ENCODE measurements at regions not wholly inside any gene's neighbourhood (a gene's known extent, or its start where the extent isn't known, plus 50 kb on each side); places are given as distances from the start of the nearest gene placed in this dataset.

DNA sequence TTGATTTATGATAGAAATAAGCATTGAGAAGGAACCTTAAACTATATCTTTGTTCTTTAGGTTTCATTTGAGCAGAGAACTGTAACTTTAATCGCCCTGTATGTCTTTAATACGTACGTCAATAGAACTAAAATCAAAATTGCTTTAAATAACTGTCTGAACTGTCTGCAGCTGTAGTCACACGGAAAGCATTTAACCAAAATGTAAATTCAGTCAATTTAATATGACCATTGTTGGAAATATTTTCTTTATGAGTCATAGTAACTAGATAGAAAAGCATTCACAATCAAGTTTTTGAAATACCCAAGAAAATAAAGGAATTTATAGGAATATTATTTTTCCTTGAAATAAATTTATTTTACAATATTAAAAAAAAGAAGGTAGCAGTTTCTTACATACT lies 157.1 kb upstream of the CDH6 start:
- no peak for ATAC-seq
- TF ChIP-seq, protein P1, sequence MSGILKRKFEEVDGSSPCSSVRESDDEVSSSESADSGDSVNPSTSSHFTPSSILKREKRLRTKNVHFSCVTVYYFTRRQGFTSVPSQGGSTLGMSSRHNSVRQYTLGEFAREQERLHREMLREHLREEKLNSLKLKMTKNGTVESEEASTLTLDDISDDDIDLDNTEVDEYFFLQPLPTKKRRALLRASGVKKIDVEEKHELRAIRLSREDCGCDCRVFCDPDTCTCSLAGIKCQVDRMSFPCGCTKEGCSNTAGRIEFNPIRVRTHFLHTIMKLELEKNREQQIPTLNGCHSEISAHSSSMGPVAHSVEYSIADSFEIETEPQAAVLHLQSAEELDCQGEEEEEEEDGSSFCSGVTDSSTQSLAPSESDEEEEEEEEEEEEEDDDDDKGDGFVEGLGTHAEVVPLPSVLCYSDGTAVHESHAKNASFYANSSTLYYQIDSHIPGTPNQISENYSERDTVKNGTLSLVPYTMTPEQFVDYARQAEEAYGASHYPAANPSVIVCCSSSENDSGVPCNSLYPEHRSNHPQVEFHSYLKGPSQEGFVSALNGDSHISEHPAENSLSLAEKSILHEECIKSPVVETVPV (CRISPR knock-in tag; IDR thresholded peaks at IDR 0.05): no peak
- TF ChIP-seq ZNF8 (CRISPR knock-in tag; IDR thresholded peaks at IDR 0.05): no peak
- TF ChIP-seq OSR1 (CRISPR knock-in tag; IDR thresholded peaks at IDR 0.05): no peak
- TF ChIP-seq ISL1 (CRISPR knock-in tag; IDR thresholded peaks at IDR 0.05): no peak
- no peak for TF ChIP-seq RARB (CRISPR knock-in tag; IDR thresholded peaks at IDR 0.05)
- TF ChIP-seq, protein P2, sequence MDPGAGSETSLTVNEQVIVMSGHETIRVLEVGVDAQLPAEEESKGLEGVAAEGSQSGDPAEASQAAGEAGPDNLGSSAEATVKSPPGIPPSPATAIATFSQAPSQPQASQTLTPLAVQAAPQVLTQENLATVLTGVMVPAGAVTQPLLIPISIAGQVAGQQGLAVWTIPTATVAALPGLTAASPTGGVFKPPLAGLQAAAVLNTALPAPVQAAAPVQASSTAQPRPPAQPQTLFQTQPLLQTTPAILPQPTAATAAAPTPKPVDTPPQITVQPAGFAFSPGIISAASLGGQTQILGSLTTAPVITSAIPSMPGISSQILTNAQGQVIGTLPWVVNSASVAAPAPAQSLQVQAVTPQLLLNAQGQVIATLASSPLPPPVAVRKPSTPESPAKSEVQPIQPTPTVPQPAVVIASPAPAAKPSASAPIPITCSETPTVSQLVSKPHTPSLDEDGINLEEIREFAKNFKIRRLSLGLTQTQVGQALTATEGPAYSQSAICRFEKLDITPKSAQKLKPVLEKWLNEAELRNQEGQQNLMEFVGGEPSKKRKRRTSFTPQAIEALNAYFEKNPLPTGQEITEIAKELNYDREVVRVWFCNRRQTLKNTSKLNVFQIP (CRISPR knock-in tag; IDR thresholded peaks at IDR 0.05; ENCODE audit: borderline replicate concordance, low read depth): no peak
- TF ChIP-seq ZNF70 (CRISPR knock-in tag; IDR thresholded peaks at IDR 0.05): no peak
- no peak for TF ChIP-seq TOX (CRISPR knock-in tag; IDR thresholded peaks at IDR 0.05; ENCODE audit: borderline replicate concordance)

DNA sequence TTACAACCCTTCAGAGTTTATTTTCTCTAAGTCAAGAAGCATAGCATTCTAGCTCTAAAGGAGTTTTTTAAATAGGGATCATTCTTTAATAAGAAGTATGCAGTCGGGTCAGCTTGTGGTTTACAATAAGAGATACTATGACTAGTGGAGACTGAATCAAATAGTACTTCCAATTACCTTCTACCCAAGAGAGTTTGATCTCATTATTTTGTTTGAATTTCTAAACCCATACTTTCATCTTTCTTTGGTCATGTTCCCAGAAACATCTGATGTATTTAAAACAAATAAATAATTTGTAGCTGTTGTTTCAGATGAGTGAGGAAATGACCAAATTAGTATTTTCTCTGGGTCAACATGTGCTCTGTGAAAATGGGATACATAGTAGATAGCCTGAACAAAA lies 160.2 kb upstream of the CDH6 start:
- ATAC-seq: no peak
- no peak for TF ChIP-seq ZNF8 (CRISPR knock-in tag; IDR thresholded peaks at IDR 0.05)
- no peak for TF ChIP-seq ZNF565 (CRISPR knock-in tag; conservative IDR thresholded peaks at IDR 0.05; ENCODE audit: low read depth)
- TF ChIP-seq, protein P2 (CRISPR knock-in tag; IDR thresholded peaks at IDR 0.05; ENCODE audit: borderline replicate concordance, low read depth): no peak
- TF ChIP-seq, protein P3, sequence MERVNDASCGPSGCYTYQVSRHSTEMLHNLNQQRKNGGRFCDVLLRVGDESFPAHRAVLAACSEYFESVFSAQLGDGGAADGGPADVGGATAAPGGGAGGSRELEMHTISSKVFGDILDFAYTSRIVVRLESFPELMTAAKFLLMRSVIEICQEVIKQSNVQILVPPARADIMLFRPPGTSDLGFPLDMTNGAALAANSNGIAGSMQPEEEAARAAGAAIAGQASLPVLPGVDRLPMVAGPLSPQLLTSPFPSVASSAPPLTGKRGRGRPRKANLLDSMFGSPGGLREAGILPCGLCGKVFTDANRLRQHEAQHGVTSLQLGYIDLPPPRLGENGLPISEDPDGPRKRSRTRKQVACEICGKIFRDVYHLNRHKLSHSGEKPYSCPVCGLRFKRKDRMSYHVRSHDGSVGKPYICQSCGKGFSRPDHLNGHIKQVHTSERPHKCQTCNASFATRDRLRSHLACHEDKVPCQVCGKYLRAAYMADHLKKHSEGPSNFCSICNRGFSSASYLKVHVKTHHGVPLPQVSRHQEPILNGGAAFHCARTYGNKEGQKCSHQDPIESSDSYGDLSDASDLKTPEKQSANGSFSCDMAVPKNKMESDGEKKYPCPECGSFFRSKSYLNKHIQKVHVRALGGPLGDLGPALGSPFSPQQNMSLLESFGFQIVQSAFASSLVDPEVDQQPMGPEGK (CRISPR knock-in tag; IDR thresholded peaks at IDR 0.05; ENCODE audit: borderline replicate concordance): no peak
- TF ChIP-seq BACH2 (CRISPR knock-in tag; IDR thresholded peaks at IDR 0.05; ENCODE audit: borderline replicate concordance): no peak

DNA sequence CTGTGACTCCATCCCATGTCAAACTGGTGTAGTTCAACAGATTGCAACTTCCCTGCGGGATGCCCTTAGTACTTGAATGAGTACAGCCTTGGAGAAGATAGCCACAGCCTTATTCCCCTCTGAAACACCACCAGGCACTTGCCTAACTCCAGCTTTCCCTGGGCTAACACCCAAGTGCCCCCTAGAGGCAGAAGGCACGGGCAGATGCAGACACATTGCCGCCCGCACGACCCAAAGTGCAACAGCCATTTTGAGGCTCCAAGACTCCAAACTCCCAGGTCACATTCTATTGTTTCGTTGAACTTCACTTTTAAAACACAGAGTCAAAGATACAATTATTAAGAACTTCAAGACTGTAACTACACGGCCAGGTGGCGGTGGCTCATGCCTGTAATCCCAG lies 163.6 kb upstream of the CDH6 start:
- no peak for ATAC-seq
- no peak for TF ChIP-seq ZC3H10 (CRISPR knock-in tag; IDR thresholded peaks at IDR 0.05)
- TF ChIP-seq, protein P3 (CRISPR knock-in tag; IDR thresholded peaks at IDR 0.05; ENCODE audit: borderline replicate concordance): no peak
- TF ChIP-seq RARB (CRISPR knock-in tag; IDR thresholded peaks at IDR 0.05): no peak
- no peak for TF ChIP-seq TOX (CRISPR knock-in tag; IDR thresholded peaks at IDR 0.05; ENCODE audit: borderline replicate concordance)
- no peak for TF ChIP-seq ARNTL (CRISPR knock-in tag; IDR thresholded peaks at IDR 0.05; ENCODE audit: borderline replicate concordance, low read depth)
- no peak for TF ChIP-seq CSDC2 (CRISPR knock-in tag; IDR thresholded peaks at IDR 0.05)
- TF ChIP-seq ZFP30 (CRISPR knock-in tag; IDR thresholded peaks at IDR 0.05): no peak
- TF ChIP-seq ZNF8 (CRISPR knock-in tag; IDR thresholded peaks at IDR 0.05): no peak
- TF ChIP-seq, protein P1 (CRISPR knock-in tag; IDR thresholded peaks at IDR 0.05): no peak

DNA sequence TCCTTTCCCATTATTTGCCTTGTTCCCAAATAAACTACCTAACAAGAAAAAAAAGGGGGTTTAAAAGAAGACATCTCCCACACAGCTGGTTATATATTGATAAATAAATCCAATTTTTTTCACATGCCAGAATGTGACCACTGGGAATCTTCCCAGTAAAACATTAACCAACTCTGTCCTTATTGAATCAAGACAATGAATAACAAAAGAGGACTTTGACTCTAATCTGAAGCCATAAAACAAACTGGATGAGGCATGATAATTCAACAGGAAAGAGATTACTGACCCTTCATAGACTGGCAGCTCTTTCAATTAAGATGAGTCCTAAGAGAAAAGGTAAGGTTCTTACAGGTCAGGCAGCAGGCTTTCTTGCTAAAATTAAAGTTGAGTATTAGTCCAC lies 165.8 kb upstream of the CDH6 start:
- ATAC-seq: no peak
- no peak for TF ChIP-seq TCF4 (CRISPR knock-in tag; IDR thresholded peaks at IDR 0.05; ENCODE audit: borderline replicate concordance)
- no peak for TF ChIP-seq ZNF565 (CRISPR knock-in tag; conservative IDR thresholded peaks at IDR 0.05; ENCODE audit: low read depth)
- TF ChIP-seq ZFP3 (CRISPR knock-in tag; IDR thresholded peaks at IDR 0.05): no peak
- no peak for TF ChIP-seq CSDC2 (CRISPR knock-in tag; IDR thresholded peaks at IDR 0.05)
- TF ChIP-seq ZFP30 (CRISPR knock-in tag; IDR thresholded peaks at IDR 0.05): no peak
- no peak for TF ChIP-seq ESRRG (CRISPR knock-in tag; IDR thresholded peaks at IDR 0.05)
- TF ChIP-seq RARB (CRISPR knock-in tag; IDR thresholded peaks at IDR 0.05): no peak
- no peak for TF ChIP-seq ZNF8 (CRISPR knock-in tag; IDR thresholded peaks at IDR 0.05)
- no peak for TF ChIP-seq CREB5 (CRISPR knock-in tag; IDR thresholded peaks at IDR 0.05; ENCODE audit: low read depth)
- TF ChIP-seq TOX (CRISPR knock-in tag; IDR thresholded peaks at IDR 0.05; ENCODE audit: borderline replicate concordance): no peak
- TF ChIP-seq, protein P1 (CRISPR knock-in tag; IDR thresholded peaks at IDR 0.05): no peak
- TF ChIP-seq GLIS3 (CRISPR knock-in tag; IDR thresholded peaks at IDR 0.05): no peak

Data from SK-N-SH treated with all-trans-retinoic acid at 6 μM for 48 hours (cell line).